ENCODE measurements at regions not wholly inside any gene's neighbourhood (a gene's known extent, or its start where the extent isn't known, plus 50 kb on each side); places are given as distances from the start of the nearest gene placed in this dataset.

DNA sequence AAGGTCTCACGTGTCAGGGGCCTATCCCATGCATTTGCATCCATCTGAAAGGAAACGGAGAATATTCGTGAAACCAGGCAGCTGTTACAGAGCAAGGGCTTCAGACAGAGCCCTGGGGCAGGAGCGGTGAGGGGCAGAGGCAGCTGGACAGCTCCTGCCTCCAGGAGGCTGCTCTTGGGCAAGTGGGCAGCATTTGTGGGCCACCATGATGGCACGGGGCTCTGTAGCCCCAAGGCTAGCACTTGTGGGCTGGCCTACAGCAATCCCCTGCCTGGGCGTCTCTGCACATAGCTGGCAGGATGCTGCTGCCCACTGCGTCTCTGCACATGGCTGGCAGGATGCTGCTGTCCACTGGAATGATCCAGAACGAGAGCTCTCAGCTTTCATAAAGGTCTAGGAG lies 52.8 kb upstream of the PTMA start:
- intact Hi-C loops (cut with micrococcal nuclease), result no loop called here
- no peaks in the 10 kb centered on the region for H3K27me3 Mint-ChIP-seq (ENCODE audit: insufficient read depth, unreplicated experiment)
- no TSS peak for BruUV-seq (replicated peaks)
- no peaks in the 10 kb centered on the region for H3K36me3 Mint-ChIP-seq (ENCODE audit: insufficient read depth, unreplicated experiment)
- H3K4me3 Mint-ChIP-seq (ENCODE audit: unreplicated experiment), result no peak overlapping the region
- H3K4me1 Mint-ChIP-seq (ENCODE audit: insufficient read depth, unreplicated experiment), result no peaks in the 10 kb centered on the region
- TF ChIP-seq, protein P1, sequence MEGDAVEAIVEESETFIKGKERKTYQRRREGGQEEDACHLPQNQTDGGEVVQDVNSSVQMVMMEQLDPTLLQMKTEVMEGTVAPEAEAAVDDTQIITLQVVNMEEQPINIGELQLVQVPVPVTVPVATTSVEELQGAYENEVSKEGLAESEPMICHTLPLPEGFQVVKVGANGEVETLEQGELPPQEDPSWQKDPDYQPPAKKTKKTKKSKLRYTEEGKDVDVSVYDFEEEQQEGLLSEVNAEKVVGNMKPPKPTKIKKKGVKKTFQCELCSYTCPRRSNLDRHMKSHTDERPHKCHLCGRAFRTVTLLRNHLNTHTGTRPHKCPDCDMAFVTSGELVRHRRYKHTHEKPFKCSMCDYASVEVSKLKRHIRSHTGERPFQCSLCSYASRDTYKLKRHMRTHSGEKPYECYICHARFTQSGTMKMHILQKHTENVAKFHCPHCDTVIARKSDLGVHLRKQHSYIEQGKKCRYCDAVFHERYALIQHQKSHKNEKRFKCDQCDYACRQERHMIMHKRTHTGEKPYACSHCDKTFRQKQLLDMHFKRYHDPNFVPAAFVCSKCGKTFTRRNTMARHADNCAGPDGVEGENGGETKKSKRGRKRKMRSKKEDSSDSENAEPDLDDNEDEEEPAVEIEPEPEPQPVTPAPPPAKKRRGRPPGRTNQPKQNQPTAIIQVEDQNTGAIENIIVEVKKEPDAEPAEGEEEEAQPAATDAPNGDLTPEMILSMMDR (IDR thresholded peaks at IDR 0.05; ENCODE audit: unreplicated experiment), result no peak
- no peaks in the 10 kb centered on the region for H3K9me3 Mint-ChIP-seq (ENCODE audit: unreplicated experiment)
- POLR2A ChIA-PET, result no interaction called here
- DNase-seq (ENCODE audit: unreplicated experiment), result no peak
- no peak overlapping the region for H3K27ac Mint-ChIP-seq (ENCODE audit: low read depth, unreplicated experiment)
- CTCF ChIA-PET, result interaction anchor here (0.6 to 2.9 kb wide), 7 partner anchors 12 to 1903 kb away, joined by 3 to 13 read pairs (median 4); no protein-coding TSS in a partner anchor

- ChIA-PET CTCF (interaction anchor here (0.6 to 2.9 kb wide), 3 partner anchors 19 to 1902 kb away, joined by 4 to 13 read pairs (median 4); no protein-coding TSS in a partner anchor), POLR2A (no interaction called here)
- no TSS peak for BruUV-seq (replicated peaks)
- DNase-seq (ENCODE audit: unreplicated experiment), result no peak
- Mint-ChIP-seq H3K4me3 (ENCODE audit: unreplicated experiment) (no peak overlapping the region), H3K4me1 (ENCODE audit: insufficient read depth, unreplicated experiment) (no peaks in the 10 kb centered on the region), H3K27ac (ENCODE audit: low read depth, unreplicated experiment) (no peak overlapping the region), H3K36me3 (ENCODE audit: insufficient read depth, unreplicated experiment) (no peaks in the 10 kb centered on the region), H3K27me3 (ENCODE audit: insufficient read depth, unreplicated experiment) (no peaks in the 10 kb centered on the region), H3K9me3 (ENCODE audit: unreplicated experiment) (no peaks in the 10 kb centered on the region)
- TF ChIP-seq, protein P1 (IDR thresholded peaks at IDR 0.05; ENCODE audit: unreplicated experiment), result no peak
- intact Hi-C loops (cut with micrococcal nuclease), result no loop called here
Observed at GRCh38 chr2:231655894-231656293, 52.4 kb upstream of the PTMA start.

Measured in MCF 10A (cell line).